ENCODE measurements at regions not wholly inside any gene's neighbourhood (a gene's known extent, or its start where the extent isn't known, plus 50 kb on each side); places are given as distances from the start of the nearest gene placed in this dataset.

GRCh38 chr4:182048871-182049270 lies 194.3 kb upstream of the TENM3 start:
- Histone ChIP-seq H3K9me3 (ENCODE audit: insufficient read depth, low read depth, low read length) (no peaks in the 10 kb centered on the region), H3K4me2 (ENCODE audit: low read length) (no peak overlapping the region), H3K27me3 (ENCODE audit: insufficient read depth, low read length) (no peaks in the 10 kb centered on the region), H4K20me1 (ENCODE audit: insufficient read depth, low read length) (no peaks in the 10 kb centered on the region), H3K9ac (ENCODE audit: low read length) (no peak overlapping the region), H3K36me3 (ENCODE audit: insufficient read depth, low read length) (peaks cover 4% of the 10 kb centered on the region), H3K4me3 (ENCODE audit: insufficient read depth, low read depth, low read length) (no peak overlapping the region), H2AFZ (ENCODE audit: low read depth, low read length) (no peak overlapping the region), H3K27ac (ENCODE audit: low read depth, low read length) (no peak overlapping the region), H3K4me1 (ENCODE audit: insufficient read depth, low read length) (no peaks in the 10 kb centered on the region), H3K79me2 (ENCODE audit: insufficient read depth, low read length) (no peaks in the 10 kb centered on the region)
- no peaks in the 10 kb centered on the region for H3K9me3 Mint-ChIP-seq (ENCODE audit: unreplicated experiment)
- peaks cover 30% of the 10 kb centered on the region for H3K36me3 Mint-ChIP-seq (ENCODE audit: low read depth, unreplicated experiment)
- no peaks in the 10 kb centered on the region for H3K27me3 Mint-ChIP-seq (ENCODE audit: low read depth, unreplicated experiment)
- H3K4me1 Mint-ChIP-seq (ENCODE audit: low read depth, unreplicated experiment): no peaks in the 10 kb centered on the region
- FAIRE-seq (no peak), DNase-seq (ENCODE audit: low read depth) (no peak)
- TF ChIP-seq CTCF (IDR thresholded peaks at IDR 0.05; ENCODE audit: insufficient read depth, low read depth, low read length) (no peak), EZH2 (IDR thresholded peaks at IDR 0.05; ENCODE audit: insufficient read depth, low read length) (no peak)
- no peak overlapping the region for H3K4me3 Mint-ChIP-seq (ENCODE audit: unreplicated experiment)
- H3K27ac Mint-ChIP-seq (ENCODE audit: unreplicated experiment): no peak overlapping the region

DNA sequence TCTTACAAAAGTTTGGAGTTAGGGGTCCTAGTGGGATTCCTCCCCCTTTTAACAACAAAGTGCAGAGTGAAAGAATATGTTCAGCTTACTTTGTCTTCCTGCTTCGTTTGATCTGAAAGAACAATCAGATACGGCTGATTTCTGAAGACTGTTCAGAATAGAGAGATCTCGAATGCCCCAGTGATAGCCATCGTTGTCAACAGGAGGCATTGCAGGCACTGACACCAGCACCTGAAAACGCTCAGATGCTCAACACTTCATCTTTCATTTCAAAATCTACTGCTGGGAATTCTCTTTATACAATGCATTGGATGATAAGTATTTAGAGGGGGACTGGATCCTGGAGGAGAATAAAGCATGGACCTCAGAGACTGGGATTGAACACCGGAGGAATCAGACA lies 186.3 kb upstream of the TENM3 start:
- Mint-ChIP-seq H3K27ac (ENCODE audit: unreplicated experiment) (no peak overlapping the region), H3K4me1 (ENCODE audit: low read depth, unreplicated experiment) (peaks cover 4% of the 10 kb centered on the region), H3K9me3 (ENCODE audit: unreplicated experiment) (peaks cover 3% of the 10 kb centered on the region), H3K27me3 (ENCODE audit: low read depth, unreplicated experiment) (no peaks in the 10 kb centered on the region), H3K4me3 (ENCODE audit: unreplicated experiment) (no peak overlapping the region), H3K36me3 (ENCODE audit: low read depth, unreplicated experiment) (peaks cover 42% of the 10 kb centered on the region)
- Histone ChIP-seq H3K4me3 (ENCODE audit: insufficient read depth, low read depth, low read length) (no peak overlapping the region), H3K4me1 (ENCODE audit: insufficient read depth, low read length) (no peaks in the 10 kb centered on the region), H3K9ac (ENCODE audit: low read length) (no peak overlapping the region), H3K36me3 (ENCODE audit: insufficient read depth, low read length) (peaks cover 9% of the 10 kb centered on the region), H4K20me1 (ENCODE audit: insufficient read depth, low read length) (no peaks in the 10 kb centered on the region), H3K27me3 (ENCODE audit: insufficient read depth, low read length) (no peaks in the 10 kb centered on the region), H3K27ac (ENCODE audit: low read depth, low read length) (no peak overlapping the region), H2AFZ (ENCODE audit: low read depth, low read length) (no peak overlapping the region), H3K4me2 (ENCODE audit: low read length) (no peak overlapping the region), H3K79me2 (ENCODE audit: insufficient read depth, low read length) (peaks cover 3% of the 10 kb centered on the region), H3K9me3 (ENCODE audit: insufficient read depth, low read depth, low read length) (no peaks in the 10 kb centered on the region)
- TF ChIP-seq CTCF (IDR thresholded peaks at IDR 0.05; ENCODE audit: insufficient read depth, low read depth, low read length): no peak
- no peak for TF ChIP-seq EZH2 (IDR thresholded peaks at IDR 0.05; ENCODE audit: insufficient read depth, low read length)
- FAIRE-seq: no peak
- no peak for DNase-seq (ENCODE audit: low read depth)

DNA sequence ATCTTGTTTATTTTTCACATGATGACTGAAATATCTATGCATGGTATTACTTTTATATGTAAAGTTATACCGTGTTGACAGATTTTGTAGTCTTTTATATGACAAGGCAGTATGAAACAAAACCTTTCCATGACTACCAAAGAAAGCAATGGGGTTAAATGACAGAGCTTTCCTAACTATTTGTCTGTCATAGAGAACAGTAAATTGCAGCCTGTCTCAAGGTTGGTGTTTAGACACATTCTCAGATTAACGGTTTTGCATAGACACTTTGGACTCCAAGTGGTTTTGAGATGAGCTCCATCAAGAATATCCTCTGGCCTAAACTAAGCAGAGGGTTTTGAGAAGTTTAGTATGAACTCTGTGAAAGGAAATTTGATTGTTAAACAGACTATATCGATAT lies 180.7 kb upstream of the TENM3 start:
- H3K4me3 Mint-ChIP-seq (ENCODE audit: unreplicated experiment): peak overlapping the region; percentile 0

More for the DNA sequence above, 180.7 kb upstream of the TENM3 start:
- Histone ChIP-seq H3K79me2 (ENCODE audit: insufficient read depth, low read length) (peaks cover 13% of the 10 kb centered on the region), H3K4me3 (ENCODE audit: insufficient read depth, low read depth, low read length) (no peak overlapping the region), H3K36me3 (ENCODE audit: insufficient read depth, low read length) (peaks cover 5% of the 10 kb centered on the region), H2AFZ (ENCODE audit: low read depth, low read length) (no peak overlapping the region), H3K27ac (ENCODE audit: low read depth, low read length) (peak overlapping the region; percentile 69), H3K9ac (ENCODE audit: low read length) (peak overlapping the region; percentile 61), H3K9me3 (ENCODE audit: insufficient read depth, low read depth, low read length) (no peaks in the 10 kb centered on the region), H3K27me3 (ENCODE audit: insufficient read depth, low read length) (no peaks in the 10 kb centered on the region), H4K20me1 (ENCODE audit: insufficient read depth, low read length) (no peaks in the 10 kb centered on the region), H3K4me1 (ENCODE audit: insufficient read depth, low read length) (peaks cover 20% of the 10 kb centered on the region), H3K4me2 (ENCODE audit: low read length) (peak overlapping the region; percentile 71)
- Mint-ChIP-seq H3K36me3 (ENCODE audit: low read depth, unreplicated experiment) (peaks cover 22% of the 10 kb centered on the region), H3K9me3 (ENCODE audit: unreplicated experiment) (peaks cover 5% of the 10 kb centered on the region), H3K27ac (ENCODE audit: unreplicated experiment) (peak overlapping the region; percentile 96), H3K27me3 (ENCODE audit: low read depth, unreplicated experiment) (no peaks in the 10 kb centered on the region), H3K4me1 (ENCODE audit: low read depth, unreplicated experiment) (peaks cover 29% of the 10 kb centered on the region)
- peak; percentile 23 for FAIRE-seq
- DNase-seq (ENCODE audit: low read depth): no peak
- TF ChIP-seq CTCF (IDR thresholded peaks at IDR 0.05; ENCODE audit: insufficient read depth, low read depth, low read length) (no peak), EZH2 (IDR thresholded peaks at IDR 0.05; ENCODE audit: insufficient read depth, low read length) (no peak)
